ENCODE measurements at regions not wholly inside any gene's neighbourhood (a gene's known extent, or its start where the extent isn't known, plus 50 kb on each side); places are given as distances from the start of the nearest gene placed in this dataset.

- no peak overlapping the region for H3K4me3 ChIP-seq (ENCODE audit: insufficient read depth, low read length, poor library complexity, severe bottlenecking)
- no peaks in the 10 kb centered on the region for H3F3A ChIP-seq (ENCODE audit: insufficient read depth)
Observed at GRCh38 chr5:2191972-2192371, 309.2 kb upstream of the IRX4 start.

GRCh38 chr5:2190549-2190948 is 307.8 kb upstream of the IRX4 start:
- H3F3A ChIP-seq (ENCODE audit: insufficient read depth) = no peaks in the 10 kb centered on the region
- no peaks in the 10 kb centered on the region for H3K27me3 ChIP-seq (ENCODE audit: low read length)
- H3K4me3 ChIP-seq (ENCODE audit: insufficient read depth, low read length, poor library complexity, severe bottlenecking) = no peak overlapping the region
- H3K9me3 ChIP-seq (ENCODE audit: insufficient read depth, low read length) = peaks cover 7% of the 10 kb centered on the region; the same call in 1 of the 2 replicates
- no peak overlapping the region for H2AFZ ChIP-seq (ENCODE audit: low read depth, low read length, severe bottlenecking)
- no peak overlapping the region for H3K9ac ChIP-seq (ENCODE audit: low read length)
- no peak overlapping the region for H3K27ac ChIP-seq (ENCODE audit: low read depth, low read length)
- no peak overlapping the region for H3K4me2 ChIP-seq (ENCODE audit: low read depth, low read length, poor library complexity, severe bottlenecking)
- H3K79me2 ChIP-seq (ENCODE audit: insufficient read depth, low read length) = no peaks in the 10 kb centered on the region
- no peaks in the 10 kb centered on the region for H3K9me2 ChIP-seq (replicated peaks; ENCODE audit: insufficient read depth, low read length)
- no peaks in the 10 kb centered on the region for H3K36me3 ChIP-seq (ENCODE audit: low read length)
- TF ChIP-seq EZH2phosphoT487 (conservative IDR thresholded peaks at IDR 0.05; ENCODE audit: low read length) (no peak), CTCF (IDR thresholded peaks at IDR 0.05; ENCODE audit: insufficient read depth, low read length, poor library complexity, severe bottlenecking) (no peak)
- no peaks in the 10 kb centered on the region for H4K20me1 ChIP-seq (ENCODE audit: low read depth, low read length)

More at GRCh38 chr5:2191972-2192371, 309.2 kb upstream of the IRX4 start:
- no peaks in the 10 kb centered on the region for H3K9me2 ChIP-seq (replicated peaks; ENCODE audit: insufficient read depth, low read length)
- H2AFZ ChIP-seq (ENCODE audit: low read depth, low read length, severe bottlenecking) = no peak overlapping the region
- H3K27me3 ChIP-seq (ENCODE audit: low read length) = no peaks in the 10 kb centered on the region
- peaks cover 7% of the 10 kb centered on the region; the same call in 1 of the 2 replicates for H3K9me3 ChIP-seq (ENCODE audit: insufficient read depth, low read length)
- TF ChIP-seq EZH2phosphoT487 (conservative IDR thresholded peaks at IDR 0.05; ENCODE audit: low read length) (no peak), CTCF (IDR thresholded peaks at IDR 0.05; ENCODE audit: insufficient read depth, low read length, poor library complexity, severe bottlenecking) (no peak)
- no peaks in the 10 kb centered on the region for H3K79me2 ChIP-seq (ENCODE audit: insufficient read depth, low read length)
- no peak overlapping the region for H3K9ac ChIP-seq (ENCODE audit: low read length)
- H4K20me1 ChIP-seq (ENCODE audit: low read depth, low read length) = no peaks in the 10 kb centered on the region
- no peak overlapping the region for H3K27ac ChIP-seq (ENCODE audit: low read depth, low read length)
- no peaks in the 10 kb centered on the region for H3K36me3 ChIP-seq (ENCODE audit: low read length)
- no peak overlapping the region for H3K4me2 ChIP-seq (ENCODE audit: low read depth, low read length, poor library complexity, severe bottlenecking)

- Histone ChIP-seq H3K9me3 (ENCODE audit: insufficient read depth, low read length) (no peaks in the 10 kb centered on the region), H3K9me2 (replicated peaks; ENCODE audit: insufficient read depth, low read length) (no peaks in the 10 kb centered on the region), H3K4me3 (ENCODE audit: insufficient read depth, low read length, poor library complexity, severe bottlenecking) (no peak overlapping the region), H3K27ac (ENCODE audit: low read depth, low read length) (no peak overlapping the region), H3K4me2 (ENCODE audit: low read depth, low read length, poor library complexity, severe bottlenecking) (no peak overlapping the region), H3K9ac (ENCODE audit: low read length) (no peak overlapping the region), H3K36me3 (ENCODE audit: low read length) (no peaks in the 10 kb centered on the region), H3F3A (ENCODE audit: insufficient read depth) (no peaks in the 10 kb centered on the region), H4K20me1 (ENCODE audit: low read depth, low read length) (no peaks in the 10 kb centered on the region), H2AFZ (ENCODE audit: low read depth, low read length, severe bottlenecking) (no peak overlapping the region), H3K27me3 (ENCODE audit: low read length) (no peaks in the 10 kb centered on the region), H3K79me2 (ENCODE audit: insufficient read depth, low read length) (no peaks in the 10 kb centered on the region)
- TF ChIP-seq CTCF (IDR thresholded peaks at IDR 0.05; ENCODE audit: insufficient read depth, low read length, poor library complexity, severe bottlenecking) = no peak
- no peak for TF ChIP-seq EZH2phosphoT487 (conservative IDR thresholded peaks at IDR 0.05; ENCODE audit: low read length)
Observed at GRCh38 chr5:2188661-2189060, 305.9 kb upstream of the IRX4 start.
